ENCODE measurements at regions not wholly inside any gene's neighbourhood (a gene's known extent, or its start where the extent isn't known, plus 50 kb on each side); places are given as distances from the start of the nearest gene placed in this dataset.
"Not testable (repeated sequence)": the region's sequence is repeated elsewhere in the genome, so short reads cannot be mapped to it uniquely, and the experiment has no call there.

GRCh38 chr15:98324341-98324970 lies 323.9 kb upstream of the IGF1R start:
- no peak for DNase-seq (ENCODE audit: low read depth in 2 of 2)

- no peak for DNase-seq (ENCODE audit: low read depth in 2 of 2)
These were observed 321.5 kb upstream of the IGF1R start for GRCh38 chr15:98326804-98327203.

GRCh38 chr15:98330258-98330657 lies 318.1 kb upstream of the IGF1R start:
- DNase-seq (ENCODE audit: low read depth in 2 of 2): no peak

GRCh38 chr15:98330692-98331435 lies 317.5 kb upstream of the IGF1R start:
- no peak for DNase-seq (ENCODE audit: low read depth in 2 of 2)

GRCh38 chr15:98331676-98332075 lies 316.7 kb upstream of the IGF1R start:
- DNase-seq (ENCODE audit: low read depth in 2 of 2): no peak

GRCh38 chr15:98333251-98333650 lies 315.1 kb upstream of the IGF1R start:
- DNase-seq (ENCODE audit: low read depth in 2 of 2): no peak

GRCh38 chr15:98342911-98343310 lies 305.4 kb upstream of the IGF1R start:
- no peak for DNase-seq (ENCODE audit: low read depth in 2 of 2)

- no peak for DNase-seq (ENCODE audit: low read depth in 2 of 2)
These were observed 303.7 kb upstream of the IGF1R start for GRCh38 chr15:98344591-98344990.

GRCh38 chr15:98347001-98347400 lies 301.3 kb upstream of the IGF1R start:
- no peak for DNase-seq (ENCODE audit: low read depth in 2 of 2)

- no peak for DNase-seq (ENCODE audit: low read depth in 2 of 2)
These were observed 300.5 kb upstream of the IGF1R start for GRCh38 chr15:98347866-98348265.

GRCh38 chr15:98350276-98350675 lies 298.1 kb upstream of the IGF1R start:
- no peak for DNase-seq (ENCODE audit: low read depth in 2 of 2)

GRCh38 chr15:98358274-98358673 lies 290.1 kb upstream of the IGF1R start:
- not testable (repeated sequence) for DNase-seq (ENCODE audit: low read depth in 2 of 2)

GRCh38 chr15:98358971-98359370 lies 289.4 kb upstream of the IGF1R start:
- no peak for DNase-seq (ENCODE audit: low read depth in 2 of 2)

GRCh38 chr15:98363416-98363815 lies 284.9 kb upstream of the IGF1R start:
- no peak for DNase-seq (ENCODE audit: low read depth in 2 of 2)

- no peak for DNase-seq (ENCODE audit: low read depth in 2 of 2)
These were observed 284.4 kb upstream of the IGF1R start for GRCh38 chr15:98363955-98364354.

- no peak for DNase-seq (ENCODE audit: low read depth in 2 of 2)
These were observed 279.1 kb upstream of the IGF1R start for GRCh38 chr15:98369081-98369716.

GRCh38 chr15:98375513-98376340 lies 272.6 kb upstream of the IGF1R start:
- DNase-seq (ENCODE audit: low read depth in 2 of 2): no peak

- DNase-seq (ENCODE audit: low read depth in 2 of 2): no peak
These were observed 267.6 kb upstream of the IGF1R start for GRCh38 chr15:98380721-98381120.

GRCh38 chr15:98381446-98381845 lies 266.9 kb upstream of the IGF1R start:
- DNase-seq (ENCODE audit: low read depth in 2 of 2): no peak

- no peak for DNase-seq (ENCODE audit: low read depth in 2 of 2)
These were observed 266.2 kb upstream of the IGF1R start for GRCh38 chr15:98382139-98382538.

GRCh38 chr15:98383571-98383970 lies 264.8 kb upstream of the IGF1R start:
- DNase-seq (ENCODE audit: low read depth in 2 of 2): no peak

- no peak for DNase-seq (ENCODE audit: low read depth in 2 of 2)
These were observed 263.9 kb upstream of the IGF1R start for GRCh38 chr15:98384328-98385029.
